ENCODE measurements at regions not wholly inside any gene's neighbourhood (a gene's known extent, or its start where the extent isn't known, plus 50 kb on each side); places are given as distances from the start of the nearest gene placed in this dataset.

DNA sequence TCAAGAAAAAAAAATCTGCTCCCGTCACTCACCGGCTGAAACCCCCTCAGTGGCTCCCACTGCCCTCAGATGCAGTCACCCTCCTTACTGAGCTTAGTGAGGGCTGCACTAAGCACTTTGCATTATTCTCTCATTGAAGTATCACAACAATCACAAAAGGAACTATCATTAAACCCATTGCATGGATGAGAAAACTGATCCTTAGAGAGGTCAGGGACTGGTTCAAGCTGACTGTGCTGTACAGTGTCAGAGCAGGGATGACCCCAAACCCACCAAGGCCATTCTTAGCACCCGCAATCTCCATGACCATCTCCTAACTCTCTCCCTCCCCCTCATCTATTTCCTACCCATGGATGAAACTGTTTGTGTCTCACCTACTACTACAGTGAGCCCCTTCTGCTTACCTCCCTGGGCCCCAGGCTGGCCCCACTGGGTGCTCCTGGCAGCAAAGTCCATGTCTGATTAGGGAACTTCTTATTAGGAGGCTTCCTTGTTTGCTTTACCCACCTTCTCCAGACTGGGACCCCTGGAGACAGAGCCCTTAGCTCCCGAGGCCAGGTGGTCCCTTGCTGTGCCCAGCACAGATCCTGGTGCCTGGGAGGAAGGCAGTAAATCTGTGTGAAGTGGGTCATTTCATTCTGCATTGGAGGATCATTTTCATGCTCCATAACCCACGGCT, 139.3 kb upstream of the ID2 start:
- H3K36me3 ChIP-seq, result no peaks in the 10 kb centered on the region
- H3K27me3 ChIP-seq, result no peaks in the 10 kb centered on the region
- H3K9me3 ChIP-seq, result no peaks in the 10 kb centered on the region
- H3K4me3 ChIP-seq, result no peak overlapping the region
- no peak for FAIRE-seq
- WGBS, 2 donors, result 89% methylated on average over 5 of the region's 5 CpGs
- TF ChIP-seq, protein P1, sequence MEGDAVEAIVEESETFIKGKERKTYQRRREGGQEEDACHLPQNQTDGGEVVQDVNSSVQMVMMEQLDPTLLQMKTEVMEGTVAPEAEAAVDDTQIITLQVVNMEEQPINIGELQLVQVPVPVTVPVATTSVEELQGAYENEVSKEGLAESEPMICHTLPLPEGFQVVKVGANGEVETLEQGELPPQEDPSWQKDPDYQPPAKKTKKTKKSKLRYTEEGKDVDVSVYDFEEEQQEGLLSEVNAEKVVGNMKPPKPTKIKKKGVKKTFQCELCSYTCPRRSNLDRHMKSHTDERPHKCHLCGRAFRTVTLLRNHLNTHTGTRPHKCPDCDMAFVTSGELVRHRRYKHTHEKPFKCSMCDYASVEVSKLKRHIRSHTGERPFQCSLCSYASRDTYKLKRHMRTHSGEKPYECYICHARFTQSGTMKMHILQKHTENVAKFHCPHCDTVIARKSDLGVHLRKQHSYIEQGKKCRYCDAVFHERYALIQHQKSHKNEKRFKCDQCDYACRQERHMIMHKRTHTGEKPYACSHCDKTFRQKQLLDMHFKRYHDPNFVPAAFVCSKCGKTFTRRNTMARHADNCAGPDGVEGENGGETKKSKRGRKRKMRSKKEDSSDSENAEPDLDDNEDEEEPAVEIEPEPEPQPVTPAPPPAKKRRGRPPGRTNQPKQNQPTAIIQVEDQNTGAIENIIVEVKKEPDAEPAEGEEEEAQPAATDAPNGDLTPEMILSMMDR (IDR thresholded peaks at IDR 0.05), result no peak
- no peak for ATAC-seq
- DNase-seq, result no peak
- peaks cover 0 to 8% (median 0%) of the 10 kb centered on the region in 3 donors for H3K4me1 ChIP-seq
- H3K27ac ChIP-seq, result peak overlapping the region in 2 of 4 donors; percentile 55 to 60
- intact Hi-C loops (cut with DNase I), result no loop called here

DNA sequence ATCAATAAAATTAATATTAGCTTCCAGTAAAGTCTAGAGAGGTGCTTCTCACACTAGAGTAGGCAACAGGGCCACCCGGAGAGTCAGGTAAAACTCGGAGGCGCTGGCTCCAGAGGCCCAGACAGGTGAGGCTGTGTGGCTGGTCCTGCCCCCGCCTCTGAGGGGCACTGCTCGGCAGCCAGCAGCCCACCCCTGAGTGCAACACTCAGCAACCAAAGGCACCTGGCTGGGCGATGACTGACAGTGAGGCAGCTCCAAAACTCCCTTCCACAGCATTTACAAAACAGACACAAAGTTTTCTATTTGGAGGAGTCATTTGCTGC, 138.8 kb upstream of the ID2 start:
- intact Hi-C loops (cut with DNase I), result no loop called here
- TF ChIP-seq, protein P1 (IDR thresholded peaks at IDR 0.05), result no peak
- H3K9me3 ChIP-seq, result no peaks in the 10 kb centered on the region
- H3K4me1 ChIP-seq, result peaks cover 0 to 8% (median 0%) of the 10 kb centered on the region in 3 donors
- peak in 1 of 6 donors; percentile 12 for DNase-seq
- ATAC-seq, result no peak
- no peak overlapping the region for H3K4me3 ChIP-seq
- FAIRE-seq, result no peak
- H3K27me3 ChIP-seq, result no peaks in the 10 kb centered on the region
- no peaks in the 10 kb centered on the region for H3K36me3 ChIP-seq
- H3K27ac ChIP-seq, result peak overlapping the region in 2 of 4 donors; percentile 55 to 60
- WGBS, 2 donors, result 88 to 94% methylated on average over 6 of the region's 6 CpGs

DNA sequence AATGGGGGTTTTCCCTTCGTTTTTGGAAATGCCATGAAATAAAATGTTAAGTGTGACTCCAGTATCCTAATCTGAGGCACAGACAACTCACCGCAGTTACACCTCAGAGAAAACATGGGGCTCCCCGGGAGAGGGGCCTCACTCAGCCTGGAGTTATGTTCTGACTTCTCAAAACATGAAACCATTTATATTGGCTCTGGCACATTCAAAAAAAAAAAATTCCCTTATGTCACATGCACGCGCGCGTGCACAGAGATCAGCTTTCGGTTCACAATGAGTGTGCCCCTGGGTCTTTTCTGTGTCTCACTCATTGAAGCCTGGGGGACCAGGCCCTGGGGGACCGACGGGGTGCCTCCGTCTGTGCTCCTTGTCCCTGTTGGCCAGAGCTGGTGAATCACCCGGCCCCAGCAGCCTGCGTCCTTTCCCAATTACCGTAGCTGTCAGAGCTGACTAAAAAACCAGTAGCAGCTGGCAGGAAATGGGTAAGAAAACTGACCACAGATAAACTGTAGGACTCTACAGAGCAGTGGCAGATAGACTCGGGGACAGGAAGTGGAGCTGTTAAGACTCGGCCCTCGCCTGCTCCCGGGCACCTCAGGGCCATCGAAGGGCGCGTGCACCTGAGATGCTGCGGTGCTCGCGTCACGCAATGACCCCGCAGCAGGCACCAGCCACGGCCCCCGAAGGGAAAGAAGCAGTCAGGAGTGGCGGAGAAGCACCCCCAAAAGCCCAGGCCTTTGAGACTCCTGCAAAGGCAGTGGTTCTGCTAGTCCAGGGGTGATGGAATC, 138.3 kb upstream of the ID2 start:
- H3K36me3 ChIP-seq, result no peaks in the 10 kb centered on the region
- FAIRE-seq (no peak), ATAC-seq (peak in 3 of 4 donors; percentile 33 to 67 (median 49)), DNase-seq (peak in 1 of 6 donors; percentile 43)
- TF ChIP-seq, protein P1 (IDR thresholded peaks at IDR 0.05), result no peak
- H3K27me3 ChIP-seq, result no peaks in the 10 kb centered on the region
- H3K4me3 ChIP-seq, result no peak overlapping the region
- intact Hi-C loops (cut with DNase I), result no loop called here
- H3K27ac ChIP-seq, result peak overlapping the region in 3 of 4 donors; percentile 33 to 60 (median 55)
- peaks cover 0 to 8% (median 0%) of the 10 kb centered on the region in 3 donors for H3K4me1 ChIP-seq
- H3K9me3 ChIP-seq, result no peaks in the 10 kb centered on the region
- 84 to 90% methylated on average over 29 of the region's 29 CpGs for WGBS, 2 donors

DNA sequence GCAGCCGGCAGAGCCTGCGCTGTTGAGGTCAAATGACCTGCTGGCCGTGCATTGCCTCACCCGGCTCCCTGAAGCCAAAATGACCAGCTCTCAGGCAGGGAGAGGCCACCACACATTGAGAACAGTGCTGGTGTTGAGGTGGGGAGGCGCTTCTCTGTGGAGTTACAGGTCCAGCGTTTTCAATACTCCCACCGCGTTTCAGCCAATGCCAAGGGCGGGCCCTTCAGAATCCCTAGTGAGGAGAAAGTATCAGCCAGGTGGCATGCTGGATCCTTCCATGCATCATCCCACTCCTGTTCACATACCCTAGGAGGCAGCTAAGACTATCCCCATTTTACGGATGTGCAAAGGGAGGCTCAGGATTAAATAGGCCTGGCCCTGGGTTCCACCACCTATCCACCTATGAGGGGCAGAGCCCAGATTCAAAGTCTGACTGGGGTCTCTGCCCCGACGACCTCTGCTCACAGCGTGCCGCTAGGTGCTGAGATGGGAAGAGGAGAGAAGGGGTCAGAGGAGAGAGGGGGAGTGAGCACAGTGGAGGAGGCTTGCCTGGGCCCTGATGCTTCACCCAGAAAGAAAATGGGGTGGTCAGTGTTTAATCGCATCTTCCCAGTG, 137.6 kb upstream of the ID2 start:
- DNase-seq (peak in 2 of 6 donors; percentile 4 to 6), ATAC-seq (no peak), FAIRE-seq (no peak)
- Histone ChIP-seq H3K27me3 (no peaks in the 10 kb centered on the region), H3K4me3 (no peak overlapping the region), H3K27ac (peak overlapping the region in 3 of 4 donors; percentile 33 to 60 (median 55)), H3K4me1 (peaks cover 0 to 8% (median 0%) of the 10 kb centered on the region in 3 donors), H3K9me3 (no peaks in the 10 kb centered on the region), H3K36me3 (no peaks in the 10 kb centered on the region)
- intact Hi-C loops (cut with DNase I), result no loop called here
- 83 to 90% methylated on average over 15 of the region's 15 CpGs for WGBS, 2 donors
- TF ChIP-seq, protein P1 (IDR thresholded peaks at IDR 0.05), result no peak
